ENCODE measurements at regions not wholly inside any gene's neighbourhood (a gene's known extent, or its start where the extent isn't known, plus 50 kb on each side); places are given as distances from the start of the nearest gene placed in this dataset.
"Not testable (repeated sequence)": the region's sequence is repeated elsewhere in the genome, so short reads cannot be mapped to it uniquely, and the experiment has no call there.

- ChIA-PET CTCF (no interaction called here), POLR2A (ENCODE audit: unreplicated experiment) (no interaction called here)
- H3K27ac ChIP-seq: no peak overlapping the region
- H3K9me3 ChIP-seq (ENCODE audit: insufficient read depth, low read depth): no peaks in the 10 kb centered on the region
- no peak for TF ChIP-seq EZH2 (IDR thresholded peaks at IDR 0.05; ENCODE audit: low read depth)
- TF ChIP-seq CTCF (conservative IDR thresholded peaks at IDR 0.05): no peak
- no peaks in the 10 kb centered on the region for H4K20me1 ChIP-seq (ENCODE audit: insufficient read depth)
- no peaks in the 10 kb centered on the region for H3K27me3 ChIP-seq (ENCODE audit: insufficient read depth, low read depth)
- no peak overlapping the region for H2AFZ ChIP-seq
- no peak overlapping the region for H3K4me3 ChIP-seq
- H3K36me3 ChIP-seq (ENCODE audit: low read depth): no peaks in the 10 kb centered on the region
- no peaks in the 10 kb centered on the region for H3K79me2 ChIP-seq (ENCODE audit: low read depth)
- H3F3A ChIP-seq (ENCODE audit: insufficient read depth, low read depth): no peaks in the 10 kb centered on the region
- DNase-seq: no peak
- H3K4me2 ChIP-seq: no peak overlapping the region
- no peaks in the 10 kb centered on the region for H3K4me1 ChIP-seq (replicated peaks; ENCODE audit: insufficient read depth)
- H3K9me2 ChIP-seq (ENCODE audit: insufficient read depth): no peaks in the 10 kb centered on the region
- no TSS peak for BruUV-seq (replicated peaks)
- intact Hi-C loops (cut with micrococcal nuclease; ENCODE audit: unreplicated experiment): no loop called here
Observed at GRCh38 chr3:3353153-3353552, 173.7 kb upstream of the CRBN start.

DNA sequence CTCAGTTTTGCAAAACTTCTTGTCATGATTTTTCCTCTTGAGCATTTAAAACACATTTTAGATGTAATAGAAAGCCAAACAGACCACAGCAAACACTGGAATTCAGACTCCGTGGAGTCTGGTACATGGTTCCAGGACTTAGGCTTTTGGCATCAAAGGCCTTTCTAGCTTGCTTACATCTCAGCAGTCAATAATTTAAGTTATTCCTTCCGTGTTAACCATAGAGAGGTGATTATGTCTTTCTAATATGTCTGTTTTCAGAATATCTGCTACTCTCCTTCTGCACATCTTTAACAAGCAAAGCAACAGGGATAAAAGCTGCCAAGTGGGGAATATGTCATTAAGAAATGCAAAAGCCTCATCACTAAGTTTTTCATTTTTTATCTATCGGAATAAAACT, 171.7 kb upstream of the CRBN start:
- CTCF ChIA-PET: no interaction called here
- no peaks in the 10 kb centered on the region for H3K9me3 ChIP-seq (ENCODE audit: insufficient read depth, low read depth)
- no peaks in the 10 kb centered on the region for H3F3A ChIP-seq (ENCODE audit: insufficient read depth, low read depth)
- H3K79me2 ChIP-seq (ENCODE audit: low read depth): no peaks in the 10 kb centered on the region
- intact Hi-C loops (cut with micrococcal nuclease; ENCODE audit: unreplicated experiment): no loop called here
- H3K36me3 ChIP-seq (ENCODE audit: low read depth): no peaks in the 10 kb centered on the region
- H3K4me1 ChIP-seq (replicated peaks; ENCODE audit: insufficient read depth): no peaks in the 10 kb centered on the region
- no peak for TF ChIP-seq CTCF (conservative IDR thresholded peaks at IDR 0.05)
- no peak for TF ChIP-seq EZH2 (IDR thresholded peaks at IDR 0.05; ENCODE audit: low read depth)
- DNase-seq: no peak
- no peaks in the 10 kb centered on the region for H3K9me2 ChIP-seq (ENCODE audit: insufficient read depth)
- no peak overlapping the region for H3K4me2 ChIP-seq
- no peaks in the 10 kb centered on the region for H4K20me1 ChIP-seq (ENCODE audit: insufficient read depth)
- no peak overlapping the region for H3K27ac ChIP-seq
- no peaks in the 10 kb centered on the region for H3K27me3 ChIP-seq (ENCODE audit: insufficient read depth, low read depth)
- POLR2A ChIA-PET (ENCODE audit: unreplicated experiment): interaction anchor here (1.0 kb wide), 1 partner anchor 157 kb away, joined by 4 read pairs; no protein-coding TSS in a partner anchor
- no peak overlapping the region for H3K4me3 ChIP-seq
- no TSS peak for BruUV-seq (replicated peaks)
- no peak overlapping the region for H2AFZ ChIP-seq

GRCh38 chr3:3347056-3347455, 167.6 kb upstream of the CRBN start:
- H3K27ac ChIP-seq; H3K4me1 ChIP-seq (replicated peaks; ENCODE audit: insufficient read depth); DNase-seq; H3K9me3 ChIP-seq (ENCODE audit: insufficient read depth, low read depth); H3K9me2 ChIP-seq (ENCODE audit: insufficient read depth); BruUV-seq (replicated peaks); H4K20me1 ChIP-seq (ENCODE audit: insufficient read depth); H3K36me3 ChIP-seq (ENCODE audit: low read depth); H2AFZ ChIP-seq; H3K79me2 ChIP-seq (ENCODE audit: low read depth); H3F3A ChIP-seq (ENCODE audit: insufficient read depth, low read depth); H3K27me3 ChIP-seq (ENCODE audit: insufficient read depth, low read depth); intact Hi-C loops (cut with micrococcal nuclease; ENCODE audit: unreplicated experiment); H3K4me3 ChIP-seq; H3K4me2 ChIP-seq; CTCF ChIA-PET; POLR2A ChIA-PET (ENCODE audit: unreplicated experiment): not testable (repeated sequence)

DNA sequence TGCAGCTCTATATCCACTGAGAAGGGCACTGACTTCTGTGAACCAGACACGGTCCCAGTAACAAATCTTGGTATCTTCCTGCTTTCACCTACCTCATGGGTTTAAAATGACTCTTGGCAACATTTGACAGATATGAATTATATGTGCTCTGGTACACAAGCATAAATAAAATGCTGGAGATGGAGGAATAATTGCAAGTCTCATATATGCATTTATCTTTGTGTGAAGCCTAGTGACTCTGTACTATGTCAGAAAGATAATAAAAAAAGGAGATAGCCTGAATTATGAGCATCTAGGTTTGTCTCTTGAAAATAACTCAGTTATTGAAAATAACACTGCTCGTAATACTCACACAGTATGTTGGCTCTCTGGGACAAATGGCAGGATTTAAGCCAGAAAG, 167.1 kb upstream of the CRBN start:
- TF ChIP-seq EZH2 (IDR thresholded peaks at IDR 0.05; ENCODE audit: low read depth): no peak
- TF ChIP-seq CTCF (conservative IDR thresholded peaks at IDR 0.05): no peak

More for the DNA sequence above, 167.1 kb upstream of the CRBN start:
- no peaks in the 10 kb centered on the region for H3K9me2 ChIP-seq (ENCODE audit: insufficient read depth)
- H2AFZ ChIP-seq: no peak overlapping the region
- no peak overlapping the region for H3K4me2 ChIP-seq
- no peaks in the 10 kb centered on the region for H3K9me3 ChIP-seq (ENCODE audit: insufficient read depth, low read depth)
- no peaks in the 10 kb centered on the region for H3K4me1 ChIP-seq (replicated peaks; ENCODE audit: insufficient read depth)
- CTCF ChIA-PET: no interaction called here
- no peaks in the 10 kb centered on the region for H3K27me3 ChIP-seq (ENCODE audit: insufficient read depth, low read depth)
- no peak for DNase-seq
- no peak overlapping the region for H3K27ac ChIP-seq
- H3F3A ChIP-seq (ENCODE audit: insufficient read depth, low read depth): no peaks in the 10 kb centered on the region
- intact Hi-C loops (cut with micrococcal nuclease; ENCODE audit: unreplicated experiment): no loop called here
- POLR2A ChIA-PET (ENCODE audit: unreplicated experiment): no interaction called here
- H3K79me2 ChIP-seq (ENCODE audit: low read depth): no peaks in the 10 kb centered on the region
- H4K20me1 ChIP-seq (ENCODE audit: insufficient read depth): no peaks in the 10 kb centered on the region
- no peaks in the 10 kb centered on the region for H3K36me3 ChIP-seq (ENCODE audit: low read depth)
- no TSS peak for BruUV-seq (replicated peaks)
- H3K4me3 ChIP-seq: no peak overlapping the region

All from PC-9 (cell line).